Prostate gland (tissue), 2 donors: ENCODE measurements at regions not wholly inside any gene's neighbourhood (a gene's known extent, or its start where the extent isn't known, plus 50 kb on each side); places are given as distances from the start of the nearest gene placed in this dataset.

Experiments used
- POLR2A ChIP-seq: fragments of 450-650 bp; IDR thresholded peaks from one replicate; pipeline ENCODE4 v1.6.1; 2016; ENCODE audit warnings: antibody characterized with exemption, mild to moderate bottlenecking
- POLR2AphosphoS5 ChIP-seq: sonication (generic); formaldehyde crosslinking; IDR thresholded peaks from one replicate; pipeline ENCODE4 v1.6.1; 2017; ENCODE audit warnings: antibody characterized with exemption
- TF ChIP-seq, protein P1 (sequence below), 4 experiments: fragments of 200-600 bp in 2 of 4; fragments of 450-650 bp in 2 of 4; sonication (generic) in 2 of 4; IDR thresholded peaks; 1 replicate in 3 of 4; 2 replicates in 1 of 4; pipeline ENCODE4 v1.5.1; 2016 to 2019; ENCODE audit warnings: antibody characterized with exemption in 4 of 4, mild to moderate bottlenecking in 2 of 4, moderate library complexity in 2 of 4

DNA sequence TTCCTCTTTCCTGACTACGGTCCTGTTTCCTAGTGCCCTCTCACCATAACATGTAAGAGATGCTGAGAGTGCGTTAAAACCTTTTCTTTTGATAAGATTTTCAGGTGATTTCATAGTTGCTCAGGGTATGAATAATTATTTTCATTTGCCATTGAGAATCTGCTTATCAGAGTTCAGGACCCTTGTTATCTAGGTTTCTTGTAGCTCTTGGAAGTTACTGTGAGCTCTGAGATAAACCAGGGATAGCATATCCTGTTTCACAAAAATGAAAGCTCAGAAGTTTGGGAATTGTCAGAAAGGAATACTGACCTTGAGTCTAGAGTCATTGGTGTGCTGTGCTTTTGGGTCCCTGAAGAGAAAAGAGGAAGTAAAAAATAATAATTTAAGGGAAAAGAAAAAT is 76.8 kb upstream of the PRKG1 start:
- TF ChIP-seq, protein P1, sequence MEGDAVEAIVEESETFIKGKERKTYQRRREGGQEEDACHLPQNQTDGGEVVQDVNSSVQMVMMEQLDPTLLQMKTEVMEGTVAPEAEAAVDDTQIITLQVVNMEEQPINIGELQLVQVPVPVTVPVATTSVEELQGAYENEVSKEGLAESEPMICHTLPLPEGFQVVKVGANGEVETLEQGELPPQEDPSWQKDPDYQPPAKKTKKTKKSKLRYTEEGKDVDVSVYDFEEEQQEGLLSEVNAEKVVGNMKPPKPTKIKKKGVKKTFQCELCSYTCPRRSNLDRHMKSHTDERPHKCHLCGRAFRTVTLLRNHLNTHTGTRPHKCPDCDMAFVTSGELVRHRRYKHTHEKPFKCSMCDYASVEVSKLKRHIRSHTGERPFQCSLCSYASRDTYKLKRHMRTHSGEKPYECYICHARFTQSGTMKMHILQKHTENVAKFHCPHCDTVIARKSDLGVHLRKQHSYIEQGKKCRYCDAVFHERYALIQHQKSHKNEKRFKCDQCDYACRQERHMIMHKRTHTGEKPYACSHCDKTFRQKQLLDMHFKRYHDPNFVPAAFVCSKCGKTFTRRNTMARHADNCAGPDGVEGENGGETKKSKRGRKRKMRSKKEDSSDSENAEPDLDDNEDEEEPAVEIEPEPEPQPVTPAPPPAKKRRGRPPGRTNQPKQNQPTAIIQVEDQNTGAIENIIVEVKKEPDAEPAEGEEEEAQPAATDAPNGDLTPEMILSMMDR (IDR thresholded peaks at IDR 0.05), result no peak
- no peak for TF ChIP-seq POLR2A
- no peak for TF ChIP-seq POLR2AphosphoS5
